GM23338 (cell line): ENCODE measurements at regions not wholly inside any gene's neighbourhood (a gene's known extent, or its start where the extent isn't known, plus 50 kb on each side); places are given as distances from the start of the nearest gene placed in this dataset.

Source experiments
- ATAC-seq: fragments of 200-7000 bp; cut with Tn5 transposase; 3 replicates; pipeline ENCODE4 v1.9.1; 2020
- DNase-seq: peaks from one replicate; pipeline ENCODE4 v3.0.0-alpha.2; 2015; ENCODE audit warnings: low spot score
- H2AFZ ChIP-seq: fragments of 200-600 bp; sonication (generic); 2 replicates; pipeline ENCODE4 v1.8.0; 2016; ENCODE audit warnings: antibody characterized with exemption, mild to moderate bottlenecking, moderate library complexity
- H3F3A ChIP-seq: fragments of 200-600 bp; sonication (generic); replicated peaks from 2 replicates; pipeline ENCODE4 v1.8.0; 2017; ENCODE audit warnings: antibody characterized with exemption, mixed run types, low read depth
- H3K27ac ChIP-seq: fragments of 200-600 bp; sonication (generic); 2 replicates; pipeline ENCODE4 v1.6.1; 2016; ENCODE audit warnings: low read depth
- H3K27me3 ChIP-seq: fragments of 200-600 bp; sonication (generic); 2 replicates; pipeline ENCODE4 v1.8.0; 2016; ENCODE audit warnings: mild to moderate bottlenecking, mixed run types, moderate library complexity; ENCODE audit not compliant: insufficient read depth
- H3K36me3 ChIP-seq: fragments of 200-600 bp; sonication (generic); 2 replicates; pipeline ENCODE4 v1.8.0; 2016; ENCODE audit warnings: mild to moderate bottlenecking; ENCODE audit not compliant: insufficient read depth
- H3K4me1 ChIP-seq: fragments of 200-600 bp; sonication (generic); 2 replicates; pipeline ENCODE4 v1.8.0; 2016; ENCODE audit warnings: mild to moderate bottlenecking, moderate library complexity; ENCODE audit not compliant: insufficient read depth
- H3K4me2 ChIP-seq: fragments of 200-600 bp; sonication (generic); 2 replicates; pipeline ENCODE4 v1.7.1; 2017; ENCODE audit warnings: mixed run types
- H3K4me3 ChIP-seq: fragments of 200-600 bp; sonication (generic); 2 replicates; pipeline ENCODE4 v1.6.1; 2016; ENCODE audit warnings: mixed run types
- H3K79me2 ChIP-seq: fragments of 200-600 bp; sonication (generic); replicated peaks from 2 replicates; pipeline ENCODE4 v1.8.0; 2017; ENCODE audit warnings: mild to moderate bottlenecking; ENCODE audit not compliant: insufficient read depth
- H3K9me2 ChIP-seq: fragments of 200-600 bp; sonication (generic); 2 replicates; pipeline ENCODE4 v1.8.0; 2017; ENCODE audit not compliant: insufficient read depth
- H4K20me1 ChIP-seq: fragments of 200-600 bp; sonication (generic); replicated peaks from 2 replicates; pipeline ENCODE4 v1.8.0; 2017; ENCODE audit warnings: mild to moderate bottlenecking; ENCODE audit not compliant: insufficient read depth
- H3K27ac Mint-ChIP-seq: 2 replicates; pipeline ENCODE4 v1.8.0; 2020; ENCODE audit warnings: inconsistent platforms, mild to moderate bottlenecking, moderate library complexity, mixed read lengths
- H3K27me3 Mint-ChIP-seq: 3 replicates; pipeline ENCODE4 v1.8.0; 2022; ENCODE audit warnings: low read depth, mild to moderate bottlenecking, moderate library complexity, mixed read lengths, inconsistent platforms; ENCODE audit not compliant: insufficient read depth, poor library complexity
- H3K36me3 Mint-ChIP-seq: 3 replicates; pipeline ENCODE4 v1.8.0; 2021; ENCODE audit warnings: low read depth, mild to moderate bottlenecking, inconsistent platforms, moderate library complexity, mixed read lengths
- H3K4me1 Mint-ChIP-seq: 3 replicates; pipeline ENCODE4 v1.8.0; 2020; ENCODE audit warnings: mild to moderate bottlenecking, inconsistent platforms, mixed read lengths
- H3K4me3 Mint-ChIP-seq: 3 replicates; pipeline ENCODE4 v1.8.0; 2021; ENCODE audit warnings: moderate library complexity, mild to moderate bottlenecking, inconsistent platforms, mixed read lengths
- H3K9me3 Mint-ChIP-seq: 3 replicates; pipeline ENCODE4 v1.8.0; 2020; ENCODE audit warnings: moderate library complexity, mild to moderate bottlenecking, inconsistent platforms, mixed read lengths
- CREB1 ChIP-seq: fragments of 250-450 bp; sonication (Bioruptor Pico); IDR thresholded peaks from 2 replicates; pipeline ENCODE4 v1.5.0; 2020; ENCODE audit warnings: low read depth, mild to moderate bottlenecking, moderate library complexity
- EZH2 ChIP-seq: fragments of 200-600 bp; sonication (generic); IDR thresholded peaks from one replicate; pipeline ENCODE4 v1.8.0; 2017; ENCODE audit warnings: antibody characterized with exemption, mild to moderate bottlenecking, low read depth; ENCODE audit not compliant: unreplicated experiment
- EZH2phosphoT487 ChIP-seq: fragments of 200-600 bp; sonication (generic); IDR thresholded peaks from one replicate; pipeline ENCODE4 v1.8.1; 2018; ENCODE audit warnings: antibody characterized with exemption; ENCODE audit not compliant: unreplicated experiment
- JUNB ChIP-seq: IDR thresholded peaks from one replicate; pipeline ENCODE4 v1.6.1; 2016; ENCODE audit warnings: antibody characterized with exemption; ENCODE audit not compliant: unreplicated experiment
- NANOG ChIP-seq: IDR thresholded peaks from 2 replicates; pipeline ENCODE4 v1.6.1; 2016; ENCODE audit warnings: antibody characterized with exemption, borderline replicate concordance
- POLR2AphosphoS5 ChIP-seq: IDR thresholded peaks from 2 replicates; pipeline ENCODE4 v1.6.1; 2016; ENCODE audit warnings: antibody characterized with exemption, low read depth
- STAT1 ChIP-seq: IDR thresholded peaks from one replicate; pipeline ENCODE4 v1.6.1; 2016; ENCODE audit warnings: antibody characterized with exemption; ENCODE audit not compliant: unreplicated experiment
- ZNF114 ChIP-seq: fragments of 250-450 bp; sonication (Bioruptor Pico); IDR thresholded peaks from 2 replicates; pipeline ENCODE4 v1.5.0; 2020; ENCODE audit warnings: mild to moderate bottlenecking, moderate library complexity
- TF ChIP-seq, protein P1 (sequence below): fragments of 250-450 bp; sonication (Bioruptor Pico); IDR thresholded peaks from 2 replicates; pipeline ENCODE4 v1.5.0; 2020; ENCODE audit warnings: mild to moderate bottlenecking, moderate library complexity

DNA sequence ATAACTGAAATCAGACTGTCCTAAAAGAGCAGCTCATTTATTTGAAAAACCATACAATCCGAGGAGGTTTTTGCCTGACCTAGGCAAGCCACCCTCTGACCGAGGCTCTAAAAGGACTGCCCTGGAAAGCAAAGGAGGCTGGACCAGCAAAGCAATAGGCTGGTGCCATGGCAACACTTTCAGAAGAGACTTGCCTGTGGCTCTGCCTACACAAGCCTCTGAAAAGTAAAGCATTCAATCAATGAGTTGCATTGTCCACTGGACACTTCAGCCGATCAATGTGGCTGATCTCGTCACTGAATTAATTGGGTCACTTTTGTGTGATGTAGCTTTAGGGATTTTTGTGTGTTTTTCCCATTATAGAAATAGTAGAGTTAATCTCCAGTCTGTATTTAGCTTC lies 99.1 kb upstream of the SEMA6D start (continued):
- TF ChIP-seq, protein P1, sequence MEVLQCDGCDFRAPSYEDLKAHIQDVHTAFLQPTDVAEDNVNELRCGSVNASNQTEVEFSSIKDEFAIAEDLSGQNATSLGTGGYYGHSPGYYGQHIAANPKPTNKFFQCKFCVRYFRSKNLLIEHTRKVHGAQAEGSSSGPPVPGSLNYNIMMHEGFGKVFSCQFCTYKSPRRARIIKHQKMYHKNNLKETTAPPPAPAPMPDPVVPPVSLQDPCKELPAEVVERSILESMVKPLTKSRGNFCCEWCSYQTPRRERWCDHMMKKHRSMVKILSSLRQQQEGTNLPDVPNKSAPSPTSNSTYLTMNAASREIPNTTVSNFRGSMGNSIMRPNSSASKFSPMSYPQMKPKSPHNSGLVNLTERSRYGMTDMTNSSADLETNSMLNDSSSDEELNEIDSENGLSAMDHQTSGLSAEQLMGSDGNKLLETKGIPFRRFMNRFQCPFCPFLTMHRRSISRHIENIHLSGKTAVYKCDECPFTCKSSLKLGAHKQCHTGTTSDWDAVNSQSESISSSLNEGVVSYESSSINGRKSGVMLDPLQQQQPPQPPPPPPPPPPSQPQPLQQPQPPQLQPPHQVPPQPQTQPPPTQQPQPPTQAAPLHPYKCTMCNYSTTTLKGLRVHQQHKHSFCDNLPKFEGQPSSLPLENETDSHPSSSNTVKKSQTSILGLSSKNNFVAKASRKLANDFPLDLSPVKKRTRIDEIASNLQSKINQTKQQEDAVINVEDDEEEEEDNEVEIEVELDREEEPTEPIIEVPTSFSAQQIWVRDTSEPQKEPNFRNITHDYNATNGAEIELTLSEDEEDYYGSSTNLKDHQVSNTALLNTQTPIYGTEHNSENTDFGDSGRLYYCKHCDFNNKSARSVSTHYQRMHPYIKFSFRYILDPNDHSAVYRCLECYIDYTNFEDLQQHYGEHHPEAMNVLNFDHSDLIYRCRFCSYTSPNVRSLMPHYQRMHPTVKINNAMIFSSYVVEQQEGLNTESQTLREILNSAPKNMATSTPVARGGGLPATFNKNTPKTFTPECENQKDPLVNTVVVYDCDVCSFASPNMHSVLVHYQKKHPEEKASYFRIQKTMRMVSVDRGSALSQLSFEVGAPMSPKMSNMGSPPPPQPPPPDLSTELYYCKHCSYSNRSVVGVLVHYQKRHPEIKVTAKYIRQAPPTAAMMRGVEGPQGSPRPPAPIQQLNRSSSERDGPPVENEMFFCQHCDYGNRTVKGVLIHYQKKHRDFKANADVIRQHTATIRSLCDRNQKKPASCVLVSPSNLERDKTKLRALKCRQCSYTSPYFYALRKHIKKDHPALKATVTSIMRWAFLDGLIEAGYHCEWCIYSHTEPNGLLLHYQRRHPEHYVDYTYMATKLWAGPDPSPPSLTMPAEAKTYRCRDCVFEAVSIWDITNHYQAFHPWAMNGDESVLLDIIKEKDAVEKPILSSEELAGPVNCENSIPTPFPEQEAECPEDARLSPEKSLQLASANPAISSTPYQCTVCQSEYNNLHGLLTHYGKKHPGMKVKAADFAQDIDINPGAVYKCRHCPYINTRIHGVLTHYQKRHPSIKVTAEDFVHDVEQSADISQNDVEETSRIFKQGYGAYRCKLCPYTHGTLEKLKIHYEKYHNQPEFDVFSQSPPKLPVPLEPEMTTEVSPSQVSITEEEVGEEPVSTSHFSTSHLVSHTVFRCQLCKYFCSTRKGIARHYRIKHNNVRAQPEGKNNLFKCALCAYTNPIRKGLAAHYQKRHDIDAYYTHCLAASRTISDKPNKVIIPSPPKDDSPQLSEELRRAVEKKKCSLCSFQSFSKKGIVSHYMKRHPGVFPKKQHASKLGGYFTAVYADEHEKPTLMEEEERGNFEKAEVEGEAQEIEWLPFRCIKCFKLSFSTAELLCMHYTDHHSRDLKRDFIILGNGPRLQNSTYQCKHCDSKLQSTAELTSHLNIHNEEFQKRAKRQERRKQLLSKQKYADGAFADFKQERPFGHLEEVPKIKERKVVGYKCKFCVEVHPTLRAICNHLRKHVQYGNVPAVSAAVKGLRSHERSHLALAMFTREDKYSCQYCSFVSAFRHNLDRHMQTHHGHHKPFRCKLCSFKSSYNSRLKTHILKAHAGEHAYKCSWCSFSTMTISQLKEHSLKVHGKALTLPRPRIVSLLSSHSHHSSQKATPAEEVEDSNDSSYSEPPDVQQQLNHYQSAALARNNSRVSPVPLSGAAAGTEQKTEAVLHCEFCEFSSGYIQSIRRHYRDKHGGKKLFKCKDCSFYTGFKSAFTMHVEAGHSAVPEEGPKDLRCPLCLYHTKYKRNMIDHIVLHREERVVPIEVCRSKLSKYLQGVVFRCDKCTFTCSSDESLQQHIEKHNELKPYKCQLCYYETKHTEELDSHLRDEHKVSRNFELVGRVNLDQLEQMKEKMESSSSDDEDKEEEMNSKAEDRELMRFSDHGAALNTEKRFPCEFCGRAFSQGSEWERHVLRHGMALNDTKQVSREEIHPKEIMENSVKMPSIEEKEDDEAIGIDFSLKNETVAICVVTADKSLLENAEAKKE (CRISPR knock-in tag) = no peak
- TF ChIP-seq STAT1 = no peak
- no peak for TF ChIP-seq POLR2AphosphoS5

DNA sequence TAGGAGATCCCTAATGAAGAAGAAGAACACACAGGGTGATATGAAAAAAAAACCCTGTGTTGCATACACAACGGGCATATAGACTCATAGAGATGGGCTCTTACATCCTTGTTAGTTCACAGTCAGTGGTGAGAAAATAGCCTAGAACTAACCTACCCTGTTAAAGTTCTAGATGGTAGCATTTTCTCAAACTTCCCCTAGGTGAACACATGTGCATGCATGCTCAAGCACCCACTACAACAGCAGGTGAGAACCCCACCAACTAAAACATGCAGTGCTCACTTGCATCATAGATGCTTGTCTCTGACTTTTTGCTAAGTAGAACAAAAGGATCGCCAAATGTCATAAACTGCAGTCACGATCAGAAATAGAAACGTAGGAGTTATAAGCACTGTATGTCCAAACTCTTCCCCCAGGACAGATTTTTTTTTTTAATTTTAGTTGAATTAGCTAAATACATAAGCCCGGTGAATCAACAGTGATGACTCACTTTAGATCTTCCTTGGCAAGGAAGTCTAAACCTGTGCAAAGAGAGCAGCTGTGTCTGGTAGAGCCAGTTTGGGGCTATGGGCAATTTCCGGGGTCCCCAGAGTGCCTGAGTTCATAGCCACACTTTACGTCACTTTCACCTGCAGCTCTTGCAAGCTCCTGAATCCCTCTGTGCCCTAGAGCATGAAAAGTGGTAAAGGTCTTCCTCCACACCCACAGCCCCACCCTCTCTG lies 96.2 kb upstream of the SEMA6D start:
- Mint-ChIP-seq H3K4me3 (no peak overlapping the region), H3K4me1 (peaks cover 8% of the 10 kb centered on the region; the same call in 1 of the 3 replicates), H3K9me3 (no peaks in the 10 kb centered on the region), H3K36me3 (no peaks in the 10 kb centered on the region), H3K27ac (no peak overlapping the region), H3K27me3 (peaks cover 2% of the 10 kb centered on the region)
- Histone ChIP-seq H3K27ac (no peak overlapping the region), H2AFZ (no peak overlapping the region), H3K9me2 (peaks cover 13% of the 10 kb centered on the region), H3K4me1 (no peaks in the 10 kb centered on the region), H3K4me3 (no peak overlapping the region), H3K27me3 (no peaks in the 10 kb centered on the region), H3K79me2 (no peaks in the 10 kb centered on the region), H3K4me2 (no peak overlapping the region), H3F3A (no peaks in the 10 kb centered on the region), H3K36me3 (no peaks in the 10 kb centered on the region), H4K20me1 (no peaks in the 10 kb centered on the region)
- DNase-seq (no peak), ATAC-seq (no peak)
- TF ChIP-seq CREB1 (CRISPR knock-in tag) = no peak
- no peak for TF ChIP-seq ZNF114 (CRISPR knock-in tag)
- no peak for TF ChIP-seq EZH2phosphoT487
- no peak for TF ChIP-seq NANOG
- TF ChIP-seq JUNB = no peak
- no peak for TF ChIP-seq STAT1
- TF ChIP-seq EZH2 = no peak
